ENCODE measurements at regions not wholly inside any gene's neighbourhood (a gene's known extent, or its start where the extent isn't known, plus 50 kb on each side); places are given as distances from the start of the nearest gene placed in this dataset.

DNA sequence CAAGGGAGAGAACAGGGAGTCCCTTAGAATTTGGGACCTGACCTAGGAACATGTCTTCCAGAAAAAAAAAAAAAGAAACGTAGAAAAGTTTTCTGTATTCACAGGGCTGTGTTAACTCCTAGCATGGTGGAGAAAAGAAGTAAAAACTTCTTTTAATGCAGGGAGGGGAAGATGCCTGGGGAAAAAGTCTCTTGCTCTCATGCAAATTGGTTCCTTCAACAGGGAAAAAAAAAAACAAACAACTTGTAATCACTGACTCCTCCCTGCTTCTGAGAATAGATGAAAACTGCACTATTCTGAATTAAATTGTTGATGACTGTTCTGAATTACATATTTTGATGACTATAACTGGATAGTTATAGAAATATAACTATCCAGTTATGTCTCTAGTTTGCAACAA is 933.2 kb downstream of the TRIB2 start:
- Histone ChIP-seq H3K36me3 (ENCODE audit: control insufficient read depth in 2 of 2, insufficient read depth in 2 of 2, low read length in 1 of 2) (no peaks in the 10 kb centered on the region), H3K9ac (ENCODE audit: control insufficient read depth, insufficient read depth, low read length) (no peak overlapping the region), H4K20me1 (ENCODE audit: control insufficient read depth, insufficient read depth) (no peaks in the 10 kb centered on the region), H3K27ac (ENCODE audit: control insufficient read depth, insufficient read depth) (no peak overlapping the region), H2AFZ (ENCODE audit: control insufficient read depth, low read depth, low read length) (no peak overlapping the region), H3K9me3 (replicated peaks; ENCODE audit: control insufficient read depth, insufficient read depth, low read length) (peaks cover 16% of the 10 kb centered on the region), H3K4me2 (ENCODE audit: control insufficient read depth, insufficient read depth) (no peak overlapping the region), H3K79me2 (ENCODE audit: control insufficient read depth, insufficient read depth, low read length) (no peaks in the 10 kb centered on the region), H3K4me3 (no peak overlapping the region), H3K27me3 (replicated peaks in 1 of 2; ENCODE audit: control insufficient read depth in 2 of 2, insufficient read depth in 2 of 2, low read length in 1 of 2) (no peaks in the 10 kb centered on the region), H3K4me1 (ENCODE audit: control insufficient read depth, insufficient read depth, low read length) (peaks cover 5% of the 10 kb centered on the region; the same call in 1 of the 2 replicates)
- no TSS peak for BruUV-seq (replicated peaks)
- DNase-seq (ENCODE audit: low read depth, low spot score): no peak
- ChIA-PET CTCF (no interaction called here), SMC1A (ENCODE audit: uncharacterized antibody, unreplicated experiment) (no interaction called here), RAD21 (ENCODE audit: unreplicated experiment) (no interaction called here), POLR2A (no interaction called here)
- TF ChIP-seq BMI1 (IDR thresholded peaks at IDR 0.05; ENCODE audit: borderline replicate concordance) (no peak), PAX5 (IDR thresholded peaks at IDR 0.05; ENCODE audit: borderline replicate concordance, low read depth, low read length) (no peak)
- TF ChIP-seq, protein P1, sequence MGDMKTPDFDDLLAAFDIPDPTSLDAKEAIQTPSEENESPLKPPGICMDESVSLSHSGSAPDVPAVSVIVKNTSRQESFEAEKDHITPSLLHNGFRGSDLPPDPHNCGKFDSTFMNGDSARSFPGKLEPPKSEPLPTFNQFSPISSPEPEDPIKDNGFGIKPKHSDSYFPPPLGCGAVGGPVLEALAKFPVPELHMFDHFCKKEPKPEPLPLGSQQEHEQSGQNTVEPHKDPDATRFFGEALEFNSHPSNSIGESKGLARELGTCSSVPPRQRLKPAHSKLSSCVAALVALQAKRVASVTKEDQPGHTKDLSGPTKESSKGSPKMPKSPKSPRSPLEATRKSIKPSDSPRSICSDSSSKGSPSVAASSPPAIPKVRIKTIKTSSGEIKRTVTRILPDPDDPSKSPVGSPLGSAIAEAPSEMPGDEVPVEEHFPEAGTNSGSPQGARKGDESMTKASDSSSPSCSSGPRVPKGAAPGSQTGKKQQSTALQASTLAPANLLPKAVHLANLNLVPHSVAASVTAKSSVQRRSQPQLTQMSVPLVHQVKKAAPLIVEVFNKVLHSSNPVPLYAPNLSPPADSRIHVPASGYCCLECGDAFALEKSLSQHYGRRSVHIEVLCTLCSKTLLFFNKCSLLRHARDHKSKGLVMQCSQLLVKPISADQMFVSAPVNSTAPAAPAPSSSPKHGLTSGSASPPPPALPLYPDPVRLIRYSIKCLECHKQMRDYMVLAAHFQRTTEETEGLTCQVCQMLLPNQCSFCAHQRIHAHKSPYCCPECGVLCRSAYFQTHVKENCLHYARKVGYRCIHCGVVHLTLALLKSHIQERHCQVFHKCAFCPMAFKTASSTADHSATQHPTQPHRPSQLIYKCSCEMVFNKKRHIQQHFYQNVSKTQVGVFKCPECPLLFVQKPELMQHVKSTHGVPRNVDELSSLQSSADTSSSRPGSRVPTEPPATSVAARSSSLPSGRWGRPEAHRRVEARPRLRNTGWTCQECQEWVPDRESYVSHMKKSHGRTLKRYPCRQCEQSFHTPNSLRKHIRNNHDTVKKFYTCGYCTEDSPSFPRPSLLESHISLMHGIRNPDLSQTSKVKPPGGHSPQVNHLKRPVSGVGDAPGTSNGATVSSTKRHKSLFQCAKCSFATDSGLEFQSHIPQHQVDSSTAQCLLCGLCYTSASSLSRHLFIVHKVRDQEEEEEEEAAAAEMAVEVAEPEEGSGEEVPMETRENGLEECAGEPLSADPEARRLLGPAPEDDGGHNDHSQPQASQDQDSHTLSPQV (IDR thresholded peaks at IDR 0.05): no peak
- TF ChIP-seq, protein P2, sequence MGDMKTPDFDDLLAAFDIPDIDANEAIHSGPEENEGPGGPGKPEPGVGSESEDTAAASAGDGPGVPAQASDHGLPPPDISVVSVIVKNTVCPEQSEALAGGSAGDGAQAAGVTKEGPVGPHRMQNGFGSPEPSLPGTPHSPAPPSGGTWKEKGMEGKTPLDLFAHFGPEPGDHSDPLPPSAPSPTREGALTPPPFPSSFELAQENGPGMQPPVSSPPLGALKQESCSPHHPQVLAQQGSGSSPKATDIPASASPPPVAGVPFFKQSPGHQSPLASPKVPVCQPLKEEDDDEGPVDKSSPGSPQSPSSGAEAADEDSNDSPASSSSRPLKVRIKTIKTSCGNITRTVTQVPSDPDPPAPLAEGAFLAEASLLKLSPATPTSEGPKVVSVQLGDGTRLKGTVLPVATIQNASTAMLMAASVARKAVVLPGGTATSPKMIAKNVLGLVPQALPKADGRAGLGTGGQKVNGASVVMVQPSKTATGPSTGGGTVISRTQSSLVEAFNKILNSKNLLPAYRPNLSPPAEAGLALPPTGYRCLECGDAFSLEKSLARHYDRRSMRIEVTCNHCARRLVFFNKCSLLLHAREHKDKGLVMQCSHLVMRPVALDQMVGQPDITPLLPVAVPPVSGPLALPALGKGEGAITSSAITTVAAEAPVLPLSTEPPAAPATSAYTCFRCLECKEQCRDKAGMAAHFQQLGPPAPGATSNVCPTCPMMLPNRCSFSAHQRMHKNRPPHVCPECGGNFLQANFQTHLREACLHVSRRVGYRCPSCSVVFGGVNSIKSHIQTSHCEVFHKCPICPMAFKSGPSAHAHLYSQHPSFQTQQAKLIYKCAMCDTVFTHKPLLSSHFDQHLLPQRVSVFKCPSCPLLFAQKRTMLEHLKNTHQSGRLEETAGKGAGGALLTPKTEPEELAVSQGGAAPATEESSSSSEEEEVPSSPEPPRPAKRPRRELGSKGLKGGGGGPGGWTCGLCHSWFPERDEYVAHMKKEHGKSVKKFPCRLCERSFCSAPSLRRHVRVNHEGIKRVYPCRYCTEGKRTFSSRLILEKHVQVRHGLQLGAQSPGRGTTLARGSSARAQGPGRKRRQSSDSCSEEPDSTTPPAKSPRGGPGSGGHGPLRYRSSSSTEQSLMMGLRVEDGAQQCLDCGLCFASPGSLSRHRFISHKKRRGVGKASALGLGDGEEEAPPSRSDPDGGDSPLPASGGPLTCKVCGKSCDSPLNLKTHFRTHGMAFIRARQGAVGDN (IDR thresholded peaks at IDR 0.05): no peak
- ATAC-seq: no peak
- intact Hi-C loops (cut with micrococcal nuclease; ENCODE audit: unreplicated experiment) (no loop called here), in situ Hi-C loops (cut with MboI) (no loop called here)
- no peak for FAIRE-seq
- WGBS (ENCODE audit: insufficient coverage, insufficient replicate concordance, low lambda C conversion rate, missing lambda C conversion rate): no CpG with 5 or more reads among the region's 1 CpG
